ENCODE measurements at regions not wholly inside any gene's neighbourhood (a gene's known extent, or its start where the extent isn't known, plus 50 kb on each side); places are given as distances from the start of the nearest gene placed in this dataset.
"Not testable (repeated sequence)": the region's sequence is repeated elsewhere in the genome, so short reads cannot be mapped to it uniquely, and the experiment has no call there.

GRCh38 chr7:66554842-66555430 lies 73.7 kb upstream of the KCTD7 start:
- H3K4me3 ChIP-seq; H3K27ac ChIP-seq; H2AFZ ChIP-seq; H3K4me1 ChIP-seq (replicated peaks; ENCODE audit: insufficient read depth); H3F3A ChIP-seq (ENCODE audit: insufficient read depth, low read depth); H3K4me2 ChIP-seq; DNase-seq; H3K79me2 ChIP-seq (ENCODE audit: low read depth); intact Hi-C loops (cut with micrococcal nuclease; ENCODE audit: unreplicated experiment); H3K9me2 ChIP-seq (ENCODE audit: insufficient read depth); H3K9me3 ChIP-seq (ENCODE audit: insufficient read depth, low read depth); BruUV-seq (replicated peaks); H3K36me3 ChIP-seq (ENCODE audit: low read depth); POLR2A ChIA-PET (ENCODE audit: unreplicated experiment); H3K27me3 ChIP-seq (ENCODE audit: insufficient read depth, low read depth): not testable (repeated sequence)
- CTCF ChIA-PET = interaction anchor here (0.7 kb wide), 1 partner anchor 214 kb away, joined by 3 read pairs; no protein-coding TSS in a partner anchor
- peaks cover 20% of the 10 kb centered on the region for H4K20me1 ChIP-seq (ENCODE audit: insufficient read depth)

GRCh38 chr7:66556177-66556548 lies 72.5 kb upstream of the KCTD7 start:
- Histone ChIP-seq H2AFZ (no peak overlapping the region), H3K4me1 (replicated peaks; ENCODE audit: insufficient read depth) (no peaks in the 10 kb centered on the region), H3K9me3 (ENCODE audit: insufficient read depth, low read depth) (no peaks in the 10 kb centered on the region), H3K27me3 (ENCODE audit: insufficient read depth, low read depth) (no peaks in the 10 kb centered on the region), H3K79me2 (ENCODE audit: low read depth) (no peaks in the 10 kb centered on the region), H4K20me1 (ENCODE audit: insufficient read depth) (peaks cover 20% of the 10 kb centered on the region), H3K9me2 (ENCODE audit: insufficient read depth) (no peaks in the 10 kb centered on the region), H3F3A (ENCODE audit: insufficient read depth, low read depth) (0 out of 2 replicates have a peak, but pooled peaks cover 6% of the 10 kb centered on the region), H3K4me3 (no peak overlapping the region), H3K4me2 (no peak overlapping the region), H3K36me3 (ENCODE audit: low read depth) (no peaks in the 10 kb centered on the region), H3K27ac (no peak overlapping the region)
- ChIA-PET CTCF (interaction anchor here (0.6 kb wide), 1 partner anchor 142 kb away, joined by 5 read pairs; no protein-coding TSS in a partner anchor), POLR2A (ENCODE audit: unreplicated experiment) (no interaction called here)
- no TSS peak for BruUV-seq (replicated peaks)
- intact Hi-C loops (cut with micrococcal nuclease; ENCODE audit: unreplicated experiment) = no loop called here
- TF ChIP-seq EZH2 (IDR thresholded peaks at IDR 0.05; ENCODE audit: low read depth) = no peak
- no peak for TF ChIP-seq CTCF (conservative IDR thresholded peaks at IDR 0.05)
- DNase-seq = no peak

- Histone ChIP-seq H3K4me3 (no peak overlapping the region), H3F3A (ENCODE audit: insufficient read depth, low read depth) (peaks cover 8% of the 10 kb centered on the region; the same call in 1 of the 2 replicates), H3K9me3 (ENCODE audit: insufficient read depth, low read depth) (no peaks in the 10 kb centered on the region), H4K20me1 (ENCODE audit: insufficient read depth) (peaks cover 23% of the 10 kb centered on the region), H3K9me2 (ENCODE audit: insufficient read depth) (no peaks in the 10 kb centered on the region), H3K27ac (no peak overlapping the region), H2AFZ (no peak overlapping the region), H3K4me1 (replicated peaks; ENCODE audit: insufficient read depth) (no peaks in the 10 kb centered on the region), H3K27me3 (ENCODE audit: insufficient read depth, low read depth) (no peaks in the 10 kb centered on the region), H3K4me2 (no peak overlapping the region), H3K79me2 (ENCODE audit: low read depth) (no peaks in the 10 kb centered on the region), H3K36me3 (ENCODE audit: low read depth) (no peaks in the 10 kb centered on the region)
- ChIA-PET POLR2A (ENCODE audit: unreplicated experiment) (no interaction called here), CTCF (interaction anchor here (0.6 kb wide), 1 partner anchor 141 kb away, joined by 5 read pairs; no protein-coding TSS in a partner anchor)
- intact Hi-C loops (cut with micrococcal nuclease; ENCODE audit: unreplicated experiment) = no loop called here
- no peak for TF ChIP-seq EZH2 (IDR thresholded peaks at IDR 0.05; ENCODE audit: low read depth)
- no peak for TF ChIP-seq CTCF (conservative IDR thresholded peaks at IDR 0.05)
- DNase-seq = no peak
- BruUV-seq (replicated peaks) = no TSS peak
Observed at GRCh38 chr7:66556549-66557213, 72.0 kb upstream of the KCTD7 start.
